ENCODE measurements at regions not wholly inside any gene's neighbourhood (a gene's known extent, or its start where the extent isn't known, plus 50 kb on each side); places are given as distances from the start of the nearest gene placed in this dataset.

GRCh38 chr5:167759057-167759821, 532.2 kb upstream of the WWC1 start:
- CTCF ChIA-PET = no interaction called here
- no TSS peak for BruUV-seq (replicated peaks)
- intact Hi-C loops (cut with micrococcal nuclease) = no loop called here
- H3K4me3 ChIP-seq (replicated peaks in 1 of 3; ENCODE audit: insufficient read depth in 1 of 3, low read depth in 1 of 3, low read length in 3 of 3) = no peak overlapping the region
- dilution Hi-C loops (cut with MboI; ENCODE audit: extremely low pct_ligation_motif_present, low sequenced_read_pairs) = no loop called here
- peaks cover 1% of the 10 kb centered on the region for H3K9me3 ChIP-seq (replicated peaks; ENCODE audit: control insufficient read depth, insufficient read depth, low read length)
- H3K9ac ChIP-seq (replicated peaks; ENCODE audit: extremely low read depth, insufficient read depth, low read length) = no peak overlapping the region
- H4K20me1 ChIP-seq (replicated peaks; ENCODE audit: control insufficient read depth, extremely low read depth, insufficient read depth, low read length) = no peaks in the 10 kb centered on the region
- H2AFZ ChIP-seq (ENCODE audit: low read depth, low read length) = no peak overlapping the region
- TF ChIP-seq MAX (IDR thresholded peaks at IDR 0.05; ENCODE audit: insufficient read depth, insufficient read length) (no peak), EZH2 (IDR thresholded peaks at IDR 0.05; ENCODE audit: borderline replicate concordance, low read depth, low read length, severe bottlenecking) (no peak), JUN (IDR thresholded peaks at IDR 0.05; ENCODE audit: borderline replicate concordance, insufficient read depth, insufficient read length, low read depth) (no peak), POLR2A (IDR thresholded peaks at IDR 0.05; ENCODE audit: low read depth, low read length) (no peak), POLR2AphosphoS5 (IDR thresholded peaks at IDR 0.05; ENCODE audit: insufficient read depth, low read depth, low read length) (no peak)
- H3K79me2 ChIP-seq (ENCODE audit: control insufficient read depth, insufficient read depth, low read length) = no peaks in the 10 kb centered on the region
- H3K4me1 ChIP-seq (ENCODE audit: control insufficient read depth, extremely low read depth, insufficient read depth, low read length) = no peaks in the 10 kb centered on the region
- no peaks in the 10 kb centered on the region for H3K27me3 ChIP-seq (ENCODE audit: control insufficient read depth in 2 of 2, insufficient read depth in 2 of 2, low read length in 2 of 2)
- H3K4me2 ChIP-seq (ENCODE audit: insufficient read depth, low read length) = no peak overlapping the region
- no peaks in the 10 kb centered on the region for H3K9me1 ChIP-seq (replicated peaks; ENCODE audit: control insufficient read depth, extremely low read depth, insufficient read depth, low read length)
- POLR2A ChIA-PET = no interaction called here
- H3K36me3 ChIP-seq (ENCODE audit: control insufficient read depth in 2 of 2, extremely low read depth in 1 of 2, insufficient read depth in 2 of 2, low read length in 2 of 2) = no peaks in the 10 kb centered on the region
- FAIRE-seq (no peak), DNase-seq (ENCODE audit: low read depth, low spot score) (no peak)
- no peak overlapping the region for H3K27ac ChIP-seq (ENCODE audit: insufficient read depth, low read depth, low read length)

- Histone ChIP-seq H3K9ac (replicated peaks; ENCODE audit: extremely low read depth, insufficient read depth, low read length) (no peak overlapping the region), H3K9me1 (replicated peaks; ENCODE audit: control insufficient read depth, extremely low read depth, insufficient read depth, low read length) (no peaks in the 10 kb centered on the region), H3K27ac (ENCODE audit: insufficient read depth, low read depth, low read length) (no peak overlapping the region), H3K4me3 (replicated peaks in 1 of 3; ENCODE audit: insufficient read depth in 1 of 3, low read depth in 1 of 3, low read length in 3 of 3) (no peak overlapping the region), H3K36me3 (ENCODE audit: control insufficient read depth in 2 of 2, extremely low read depth in 1 of 2, insufficient read depth in 2 of 2, low read length in 2 of 2) (no peaks in the 10 kb centered on the region), H4K20me1 (replicated peaks; ENCODE audit: control insufficient read depth, extremely low read depth, insufficient read depth, low read length) (no peaks in the 10 kb centered on the region), H3K9me3 (replicated peaks; ENCODE audit: control insufficient read depth, insufficient read depth, low read length) (no peaks in the 10 kb centered on the region), H3K4me2 (ENCODE audit: insufficient read depth, low read length) (no peak overlapping the region), H2AFZ (ENCODE audit: low read depth, low read length) (no peak overlapping the region), H3K27me3 (ENCODE audit: control insufficient read depth in 2 of 2, insufficient read depth in 2 of 2, low read length in 2 of 2) (no peaks in the 10 kb centered on the region), H3K4me1 (ENCODE audit: control insufficient read depth, extremely low read depth, insufficient read depth, low read length) (no peaks in the 10 kb centered on the region), H3K79me2 (ENCODE audit: control insufficient read depth, insufficient read depth, low read length) (no peaks in the 10 kb centered on the region)
- intact Hi-C loops (cut with micrococcal nuclease) = no loop called here
- FAIRE-seq (no peak), DNase-seq (ENCODE audit: low read depth, low spot score) (no peak)
- no TSS peak for BruUV-seq (replicated peaks)
- CTCF ChIA-PET = no interaction called here
- dilution Hi-C loops (cut with MboI; ENCODE audit: extremely low pct_ligation_motif_present, low sequenced_read_pairs) = no loop called here
- TF ChIP-seq GATA2 (IDR thresholded peaks at IDR 0.05; ENCODE audit: insufficient read depth, insufficient read length, low read depth, low read length) (no peak), MAX (IDR thresholded peaks at IDR 0.05; ENCODE audit: insufficient read depth, insufficient read length) (no peak), POLR2AphosphoS5 (IDR thresholded peaks at IDR 0.05; ENCODE audit: insufficient read depth, low read depth, low read length) (no peak), POLR2A (IDR thresholded peaks at IDR 0.05; ENCODE audit: low read depth, low read length) (no peak), FOS (IDR thresholded peaks at IDR 0.05; ENCODE audit: borderline replicate concordance, insufficient read depth, low read length) (no peak), EZH2 (IDR thresholded peaks at IDR 0.05; ENCODE audit: borderline replicate concordance, low read depth, low read length, severe bottlenecking) (no peak), JUN (IDR thresholded peaks at IDR 0.05; ENCODE audit: borderline replicate concordance, insufficient read depth, insufficient read length, low read depth) (no peak), CTCF (IDR thresholded peaks at IDR 0.05; ENCODE audit: extremely low read depth in 1 of 2, insufficient read depth in 1 of 2, low read depth in 1 of 2, low read length in 2 of 2) (no peak), MYC (IDR thresholded peaks at IDR 0.05; ENCODE audit: low read depth, low read length) (no peak)
- POLR2A ChIA-PET = no interaction called here
These were observed 527.7 kb upstream of the WWC1 start for GRCh38 chr5:167763772-167764171.

All from endothelial cell of umbilical vein (primary cell).